ENCODE measurements at regions not wholly inside any gene's neighbourhood (a gene's known extent, or its start where the extent isn't known, plus 50 kb on each side); places are given as distances from the start of the nearest gene placed in this dataset.

DNA sequence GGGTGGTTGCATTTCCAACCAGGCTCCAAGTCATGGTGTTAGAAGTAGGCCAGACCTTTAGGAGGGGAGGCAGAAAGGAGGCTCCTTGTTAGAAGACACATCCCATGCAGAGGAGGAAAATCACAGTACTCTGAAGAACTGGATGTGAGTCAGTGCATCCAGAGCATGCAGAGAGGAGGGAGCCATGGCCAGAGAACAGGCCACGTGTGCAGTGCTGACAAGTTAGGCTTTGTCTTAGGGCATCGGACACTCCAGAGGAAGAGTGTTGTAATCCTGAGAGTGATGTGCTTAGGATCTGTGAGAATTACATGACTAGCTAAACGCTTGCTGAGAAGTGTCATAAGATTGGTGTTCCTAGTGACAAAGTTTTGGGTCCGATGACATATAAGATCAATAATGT is 456.5 kb upstream of the THRB start:
- CTCF ChIA-PET, result no interaction called here
- TF ChIP-seq, protein P1, sequence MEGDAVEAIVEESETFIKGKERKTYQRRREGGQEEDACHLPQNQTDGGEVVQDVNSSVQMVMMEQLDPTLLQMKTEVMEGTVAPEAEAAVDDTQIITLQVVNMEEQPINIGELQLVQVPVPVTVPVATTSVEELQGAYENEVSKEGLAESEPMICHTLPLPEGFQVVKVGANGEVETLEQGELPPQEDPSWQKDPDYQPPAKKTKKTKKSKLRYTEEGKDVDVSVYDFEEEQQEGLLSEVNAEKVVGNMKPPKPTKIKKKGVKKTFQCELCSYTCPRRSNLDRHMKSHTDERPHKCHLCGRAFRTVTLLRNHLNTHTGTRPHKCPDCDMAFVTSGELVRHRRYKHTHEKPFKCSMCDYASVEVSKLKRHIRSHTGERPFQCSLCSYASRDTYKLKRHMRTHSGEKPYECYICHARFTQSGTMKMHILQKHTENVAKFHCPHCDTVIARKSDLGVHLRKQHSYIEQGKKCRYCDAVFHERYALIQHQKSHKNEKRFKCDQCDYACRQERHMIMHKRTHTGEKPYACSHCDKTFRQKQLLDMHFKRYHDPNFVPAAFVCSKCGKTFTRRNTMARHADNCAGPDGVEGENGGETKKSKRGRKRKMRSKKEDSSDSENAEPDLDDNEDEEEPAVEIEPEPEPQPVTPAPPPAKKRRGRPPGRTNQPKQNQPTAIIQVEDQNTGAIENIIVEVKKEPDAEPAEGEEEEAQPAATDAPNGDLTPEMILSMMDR (IDR thresholded peaks at IDR 0.05; ENCODE audit: insufficient read depth, low read length, missing control alignments), result no peak
- POLR2A ChIA-PET, result no interaction called here
- no peak overlapping the region for H3K4me3 ChIP-seq (ENCODE audit: low read depth, low read length)
- DNase-seq (ENCODE audit: low read depth, low spot score), result no peak

- CTCF ChIA-PET, result interaction anchor here (1.3 to 1.7 kb wide), 2 partner anchors 11 to 641 kb away, joined by 6 to 7 read pairs; no protein-coding TSS in a partner anchor
- TF ChIP-seq, protein P1 (IDR thresholded peaks at IDR 0.05; ENCODE audit: insufficient read depth, low read length, missing control alignments), result no peak
- POLR2A ChIA-PET, result no interaction called here
- DNase-seq (ENCODE audit: low read depth, low spot score), result no peak
- no peak overlapping the region for H3K4me3 ChIP-seq (ENCODE audit: low read depth, low read length)
These were observed 457.7 kb upstream of the THRB start for GRCh38 chr3:24952388-24952787.

DNA sequence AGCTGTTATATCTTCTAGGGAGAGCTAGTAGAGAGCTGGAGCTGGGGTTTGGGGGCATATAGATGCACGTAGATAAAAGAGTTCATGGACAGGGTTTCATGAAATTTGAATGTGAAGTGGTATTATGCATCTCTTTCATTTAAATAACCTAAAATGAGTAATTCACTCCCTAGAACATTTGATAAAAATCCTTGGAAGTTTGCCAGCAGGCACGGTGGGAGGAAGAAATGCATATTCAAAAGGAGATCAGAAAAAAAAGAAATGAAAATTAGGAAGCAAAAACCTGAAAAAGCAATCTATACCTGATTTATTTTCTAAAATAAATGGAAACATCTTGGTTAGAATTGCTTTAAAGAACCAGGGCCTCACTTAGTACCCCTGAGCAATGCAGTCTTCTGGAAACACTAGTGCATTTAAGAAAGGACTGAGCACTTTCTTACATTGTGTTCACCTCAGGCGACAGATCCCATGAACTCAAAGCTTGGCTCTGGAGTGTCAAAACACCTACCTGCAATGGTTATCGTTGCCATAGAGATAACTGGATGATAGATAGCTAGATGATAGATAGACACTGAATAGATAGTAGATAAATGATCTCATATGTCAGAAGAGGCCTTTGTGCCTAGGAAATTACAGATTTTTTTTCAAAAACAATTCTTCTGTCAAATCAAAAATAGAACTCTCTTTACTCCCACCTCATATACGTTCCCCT is 458.6 kb upstream of the THRB start:
- no peak for DNase-seq (ENCODE audit: low read depth, low spot score)
- no peak overlapping the region for H3K4me3 ChIP-seq (ENCODE audit: low read depth, low read length)
- CTCF ChIA-PET, result interaction anchor here (1.3 to 1.7 kb wide), 2 partner anchors 10 to 640 kb away, joined by 6 to 7 read pairs; no protein-coding TSS in a partner anchor
- TF ChIP-seq, protein P1 (IDR thresholded peaks at IDR 0.05; ENCODE audit: insufficient read depth, low read length, missing control alignments), result no peak
- POLR2A ChIA-PET, result no interaction called here

GRCh38 chr3:24956613-24957012 is 462.0 kb upstream of the THRB start:
- DNase-seq (ENCODE audit: low read depth, low spot score), result no peak
- ChIA-PET CTCF (no interaction called here), POLR2A (no interaction called here)
- TF ChIP-seq, protein P1 (IDR thresholded peaks at IDR 0.05; ENCODE audit: insufficient read depth, low read length, missing control alignments), result no peak
- no peak overlapping the region for H3K4me3 ChIP-seq (ENCODE audit: low read depth, low read length)

- ChIA-PET POLR2A (no interaction called here), CTCF (no interaction called here)
- no peak for DNase-seq (ENCODE audit: low read depth, low spot score)
- no peak overlapping the region for H3K4me3 ChIP-seq (ENCODE audit: low read depth, low read length)
- TF ChIP-seq, protein P1 (IDR thresholded peaks at IDR 0.05; ENCODE audit: insufficient read depth, low read length, missing control alignments), result no peak
These were observed 463.6 kb upstream of the THRB start for GRCh38 chr3:24958271-24958670.

GRCh38 chr3:24958910-24959447 is 464.3 kb upstream of the THRB start:
- TF ChIP-seq, protein P1 (IDR thresholded peaks at IDR 0.05; ENCODE audit: insufficient read depth, low read length, missing control alignments), result no peak
- ChIA-PET CTCF (interaction anchor here (1.5 kb wide), 2 partner anchors 635 to 636 kb away, joined by 3 read pairs; no protein-coding TSS in a partner anchor), POLR2A (no interaction called here)
- H3K4me3 ChIP-seq (ENCODE audit: low read depth, low read length), result no peak overlapping the region
- no peak for DNase-seq (ENCODE audit: low read depth, low spot score)

Measured in AG04449 (cell line).